ENCODE measurements at regions not wholly inside any gene's neighbourhood (a gene's known extent, or its start where the extent isn't known, plus 50 kb on each side); places are given as distances from the start of the nearest gene placed in this dataset.

- no peak for DNase-seq (ENCODE audit: low read depth)
- TF ChIP-seq CTCF (IDR thresholded peaks at IDR 0.05; ENCODE audit: control insufficient read depth, insufficient read depth, low read depth, low read length, missing control alignments), result no peak
- no peak overlapping the region for H3K4me3 ChIP-seq (ENCODE audit: control insufficient read depth, low read depth, low read length)
Observed at GRCh38 chr18:27395752-27396151, 210.6 kb upstream of the CHST9 start.

GRCh38 chr18:27394687-27395086, 209.6 kb upstream of the CHST9 start:
- no peak for DNase-seq (ENCODE audit: low read depth)
- TF ChIP-seq CTCF (IDR thresholded peaks at IDR 0.05; ENCODE audit: control insufficient read depth, insufficient read depth, low read depth, low read length, missing control alignments), result no peak
- H3K4me3 ChIP-seq (ENCODE audit: control insufficient read depth, low read depth, low read length), result no peak overlapping the region

- H3K4me3 ChIP-seq (ENCODE audit: control insufficient read depth, low read depth, low read length), result no peak overlapping the region
- no peak for TF ChIP-seq CTCF (IDR thresholded peaks at IDR 0.05; ENCODE audit: control insufficient read depth, insufficient read depth, low read depth, low read length, missing control alignments)
- no peak for DNase-seq (ENCODE audit: low read depth)
Observed at GRCh38 chr18:27382567-27383216, 197.6 kb upstream of the CHST9 start.

GRCh38 chr18:27378431-27379095, 193.5 kb upstream of the CHST9 start:
- TF ChIP-seq CTCF (IDR thresholded peaks at IDR 0.05; ENCODE audit: control insufficient read depth, insufficient read depth, low read depth, low read length, missing control alignments), result no peak
- H3K4me3 ChIP-seq (ENCODE audit: control insufficient read depth, low read depth, low read length), result no peak overlapping the region
- no peak for DNase-seq (ENCODE audit: low read depth)

- no peak overlapping the region for H3K4me3 ChIP-seq (ENCODE audit: control insufficient read depth, low read depth, low read length)
- TF ChIP-seq CTCF (IDR thresholded peaks at IDR 0.05; ENCODE audit: control insufficient read depth, insufficient read depth, low read depth, low read length, missing control alignments), result no peak
Observed at GRCh38 chr18:27377251-27377650, 192.1 kb upstream of the CHST9 start.

GRCh38 chr18:27372386-27372785, 187.3 kb upstream of the CHST9 start:
- no peak for TF ChIP-seq CTCF (IDR thresholded peaks at IDR 0.05; ENCODE audit: control insufficient read depth, insufficient read depth, low read depth, low read length, missing control alignments)

More at GRCh38 chr18:27377251-27377650, 192.1 kb upstream of the CHST9 start:
- DNase-seq (ENCODE audit: low read depth), result no peak

More at GRCh38 chr18:27372386-27372785, 187.3 kb upstream of the CHST9 start:
- DNase-seq (ENCODE audit: low read depth), result no peak
- no peak overlapping the region for H3K4me3 ChIP-seq (ENCODE audit: control insufficient read depth, low read depth, low read length)
